ENCODE measurements at regions not wholly inside any gene's neighbourhood (a gene's known extent, or its start where the extent isn't known, plus 50 kb on each side); places are given as distances from the start of the nearest gene placed in this dataset.

- no peaks in the 10 kb centered on the region for H3K9me2 ChIP-seq (ENCODE audit: insufficient read depth)
- H3K9ac ChIP-seq (ENCODE audit: low read length) = no peak overlapping the region
- no peak overlapping the region for H3K27ac ChIP-seq (ENCODE audit: low read depth, low read length)
- H3K36me3 ChIP-seq (ENCODE audit: control insufficient read depth in 1 of 2, insufficient read depth in 2 of 2, low read length in 2 of 2) = no peaks in the 10 kb centered on the region
- no peaks in the 10 kb centered on the region for H3K9me3 ChIP-seq (ENCODE audit: control insufficient read depth in 1 of 2, insufficient read depth in 1 of 2, low read depth in 1 of 2, low read length in 2 of 2)
- no peaks in the 10 kb centered on the region for H3K4me1 ChIP-seq (ENCODE audit: control insufficient read depth in 1 of 2, insufficient read depth in 2 of 2, low read length in 2 of 2)
- H3K27me3 ChIP-seq (ENCODE audit: insufficient read depth, low read length) = no peaks in the 10 kb centered on the region
- intact Hi-C loops (cut with micrococcal nuclease) = no loop called here
- POLR2A ChIA-PET = no interaction called here
- H3K4me2 ChIP-seq (ENCODE audit: low read length) = no peak overlapping the region
- no peak overlapping the region for H3K4me3 ChIP-seq (replicated peaks in 1 of 2; ENCODE audit: low read depth in 1 of 2, low read length in 2 of 2)
- H4K20me1 ChIP-seq (ENCODE audit: insufficient read depth) = no peaks in the 10 kb centered on the region
- DNase-seq (ENCODE audit: low read depth, low spot score) (no peak), ATAC-seq (no peak)
- no TSS peak for BruUV-seq (replicated peaks)
- RAD21 ChIA-PET (ENCODE audit: low non-redundant PET in 1 of 2, low total read pairs in 2 of 2, uncharacterized antibody in 2 of 2, unreplicated experiment in 2 of 2) = no interaction called here
- no peak overlapping the region for H2AFZ ChIP-seq (ENCODE audit: low read depth, low read length, poor library complexity, severe bottlenecking)
- TF ChIP-seq FOSL1 (IDR thresholded peaks at IDR 0.05; ENCODE audit: low read depth) (no peak), MAX (IDR thresholded peaks at IDR 0.05) (no peak), ATF3 (IDR thresholded peaks at IDR 0.05) (no peak), EZH2 (IDR thresholded peaks at IDR 0.05) (no peak), JUND (IDR thresholded peaks at IDR 0.05) (no peak), ZNF274 (IDR thresholded peaks at IDR 0.05; ENCODE audit: low read depth, low read length) (no peak)
- CTCF ChIA-PET = no interaction called here
- H3K79me2 ChIP-seq (ENCODE audit: insufficient read depth, low read length) = no peaks in the 10 kb centered on the region
Observed at GRCh38 chr13:34474187-34474868, 467.7 kb upstream of the NBEA start.

DNA sequence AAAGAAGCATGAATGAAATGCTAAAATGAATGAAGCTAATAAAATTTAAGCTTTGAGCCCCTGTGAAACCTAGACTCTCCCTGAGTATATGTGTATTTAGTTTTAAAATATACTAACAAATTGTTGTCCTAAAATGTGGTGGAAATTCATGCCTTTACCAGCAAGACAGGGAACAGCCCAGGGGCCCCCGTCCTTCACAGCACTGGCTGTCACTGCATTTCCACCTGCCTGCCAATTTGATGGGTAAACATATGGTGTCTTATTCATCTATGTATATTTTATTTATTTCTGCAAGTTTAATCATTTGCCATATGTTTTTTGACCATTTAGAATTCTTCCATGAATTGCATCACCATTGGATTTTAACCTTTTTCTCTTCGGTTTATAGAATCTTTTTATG lies 463.7 kb upstream of the NBEA start:
- RAD21 ChIA-PET (ENCODE audit: low non-redundant PET in 1 of 2, low total read pairs in 2 of 2, uncharacterized antibody in 2 of 2, unreplicated experiment in 2 of 2) = no interaction called here
- no peak overlapping the region for H3K4me3 ChIP-seq (replicated peaks in 1 of 2; ENCODE audit: low read depth in 1 of 2, low read length in 2 of 2)
- no peaks in the 10 kb centered on the region for H3K4me1 ChIP-seq (ENCODE audit: control insufficient read depth in 1 of 2, insufficient read depth in 2 of 2, low read length in 2 of 2)
- H3K79me2 ChIP-seq (ENCODE audit: insufficient read depth, low read length) = no peaks in the 10 kb centered on the region
- intact Hi-C loops (cut with micrococcal nuclease) = no loop called here
- no peak overlapping the region for H2AFZ ChIP-seq (ENCODE audit: low read depth, low read length, poor library complexity, severe bottlenecking)
- H3K9me3 ChIP-seq (ENCODE audit: control insufficient read depth in 1 of 2, insufficient read depth in 1 of 2, low read depth in 1 of 2, low read length in 2 of 2) = no peaks in the 10 kb centered on the region
- no peak for ATAC-seq
- no peak overlapping the region for H3K9ac ChIP-seq (ENCODE audit: low read length)
- BruUV-seq (replicated peaks) = no TSS peak
- no peak overlapping the region for H3K4me2 ChIP-seq (ENCODE audit: low read length)
- no peaks in the 10 kb centered on the region for H3K9me2 ChIP-seq (ENCODE audit: insufficient read depth)
- DNase-seq (ENCODE audit: low read depth, low spot score) = no peak
- no peaks in the 10 kb centered on the region for H4K20me1 ChIP-seq (ENCODE audit: insufficient read depth)
- CTCF ChIA-PET = no interaction called here
- no peaks in the 10 kb centered on the region for H3K27me3 ChIP-seq (ENCODE audit: insufficient read depth, low read length)
- TF ChIP-seq TCF7L2 (IDR thresholded peaks at IDR 0.05; ENCODE audit: borderline replicate concordance, extremely low read depth, insufficient read depth, insufficient read length) (no peak), CBX3 (IDR thresholded peaks at IDR 0.05; ENCODE audit: low read depth) (no peak), SRF (IDR thresholded peaks at IDR 0.05; ENCODE audit: low read depth) (no peak), ZBTB33 (IDR thresholded peaks at IDR 0.05; ENCODE audit: extremely low read depth, insufficient replicate concordance, low read length) (no peak), REST (IDR thresholded peaks at IDR 0.05; ENCODE audit: low read depth) (no peak), EGR1 (IDR thresholded peaks at IDR 0.05; ENCODE audit: low read depth) (no peak)
- H3K36me3 ChIP-seq (ENCODE audit: control insufficient read depth in 1 of 2, insufficient read depth in 2 of 2, low read length in 2 of 2) = no peaks in the 10 kb centered on the region
- H3K27ac ChIP-seq (ENCODE audit: low read depth, low read length) = no peak overlapping the region
- POLR2A ChIA-PET = no interaction called here
